HPDE6-E6E7 (cell line): ENCODE measurements at regions not wholly inside any gene's neighbourhood (a gene's known extent, or its start where the extent isn't known, plus 50 kb on each side); places are given as distances from the start of the nearest gene placed in this dataset.

Source experiments
- DNase-seq: peaks from one replicate; pipeline ENCODE4 v3.0.0; 2011; ENCODE audit warnings: missing footprints; ENCODE audit errors: extremely low spot score

DNA sequence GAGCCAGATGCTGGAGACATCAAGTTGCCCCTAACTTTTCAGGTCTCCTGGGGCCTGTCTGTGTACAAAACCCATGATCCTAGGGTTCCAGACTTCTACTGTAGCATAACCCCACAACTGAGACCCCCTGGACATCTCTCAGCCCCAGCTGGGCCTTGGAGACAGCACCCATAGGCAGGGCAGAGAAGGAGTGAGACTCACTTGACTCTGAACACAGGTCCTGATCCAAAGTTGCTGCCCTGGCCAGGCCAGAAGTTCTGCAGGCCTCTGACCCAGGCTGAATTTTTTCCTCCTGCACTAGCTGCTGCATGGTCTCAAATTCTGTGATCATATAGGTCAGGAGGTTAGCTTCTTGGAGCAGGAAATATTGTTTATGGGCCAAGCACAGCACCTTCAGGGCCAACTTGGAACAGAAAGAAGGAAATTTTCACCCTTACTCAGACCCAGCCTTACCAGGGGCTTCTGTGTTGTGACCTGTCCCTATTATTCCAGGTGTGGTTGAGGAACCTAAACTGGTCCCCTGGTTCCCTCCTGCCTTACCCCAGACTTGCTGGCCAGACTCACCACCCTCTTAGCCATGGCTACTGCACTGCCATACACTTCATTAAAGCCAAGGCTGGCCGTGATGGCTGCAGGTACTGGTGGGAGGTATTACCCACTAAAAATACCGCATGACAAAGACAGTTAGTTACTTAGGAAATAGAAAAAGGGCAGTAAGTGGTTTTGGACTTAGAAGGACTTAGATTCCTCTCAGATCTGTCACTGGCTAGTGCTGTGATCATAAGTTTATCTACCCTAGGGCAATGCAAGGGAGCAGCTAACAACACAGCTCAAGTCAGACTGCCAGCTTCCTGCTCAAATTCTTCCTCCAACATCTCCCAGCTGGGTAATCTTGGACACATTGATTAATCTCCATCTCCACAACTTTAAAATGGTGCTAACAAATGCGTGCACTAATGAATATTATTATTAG lies 2180.1 kb downstream of the TP53TG3F start:
- peak; percentile 42 for DNase-seq

GRCh38 chr16:35642322-35642835 lies 2183.0 kb downstream of the TP53TG3F start:
- no peak for DNase-seq

DNA sequence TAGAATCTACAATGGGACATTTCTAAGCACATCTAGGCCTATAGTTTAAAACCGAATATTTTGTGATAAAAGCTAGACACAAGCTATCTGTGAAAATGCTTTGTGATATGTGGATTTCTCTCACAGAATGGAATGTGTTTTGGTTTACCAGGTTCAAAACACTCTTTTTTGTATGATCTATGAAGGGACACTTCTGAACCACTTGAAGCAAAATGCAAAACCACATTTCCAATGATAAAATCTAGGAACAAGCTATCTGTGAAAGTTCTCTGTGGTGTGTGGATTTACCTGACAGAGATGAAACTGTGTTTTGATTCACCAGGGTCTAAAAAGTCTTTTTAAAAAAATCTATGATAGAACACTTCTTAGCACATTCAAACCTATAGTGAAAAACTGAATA lies 2192.4 kb downstream of the TP53TG3F start:
- DNase-seq: no peak

DNA sequence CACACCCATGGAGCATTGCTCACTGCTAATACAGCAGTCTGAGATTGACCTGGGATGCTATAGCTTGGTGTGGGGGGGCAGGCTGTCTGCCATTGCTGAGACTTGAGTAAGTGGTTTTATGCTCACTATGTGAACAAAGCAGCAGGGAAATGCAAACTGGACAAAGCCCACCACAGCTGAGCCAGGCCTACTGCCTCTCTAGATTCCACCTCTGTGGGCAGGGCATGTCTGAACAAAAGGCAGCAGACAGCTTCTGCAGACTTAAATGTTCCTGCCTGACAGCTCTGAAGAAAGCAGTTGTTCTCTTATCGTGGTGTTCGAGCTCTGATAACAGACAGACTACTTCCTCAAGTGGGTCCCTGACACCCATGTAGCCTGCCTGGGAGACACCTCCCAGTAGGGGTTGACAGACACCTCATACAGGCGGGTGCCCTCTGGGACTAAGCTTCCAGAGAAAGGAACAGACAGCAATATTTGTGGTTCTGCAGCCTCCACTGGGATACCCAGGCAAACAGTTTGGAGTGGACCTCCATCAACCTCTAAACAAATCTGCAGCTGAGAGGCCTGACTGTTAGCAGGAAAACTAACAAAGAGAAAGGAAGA lies 2204.8 kb downstream of the TP53TG3F start:
- no peak for DNase-seq

- DNase-seq: no peak
Measured at GRCh38 chr16:35685085-35685484, 2225.7 kb downstream of the TP53TG3F start.

DNA sequence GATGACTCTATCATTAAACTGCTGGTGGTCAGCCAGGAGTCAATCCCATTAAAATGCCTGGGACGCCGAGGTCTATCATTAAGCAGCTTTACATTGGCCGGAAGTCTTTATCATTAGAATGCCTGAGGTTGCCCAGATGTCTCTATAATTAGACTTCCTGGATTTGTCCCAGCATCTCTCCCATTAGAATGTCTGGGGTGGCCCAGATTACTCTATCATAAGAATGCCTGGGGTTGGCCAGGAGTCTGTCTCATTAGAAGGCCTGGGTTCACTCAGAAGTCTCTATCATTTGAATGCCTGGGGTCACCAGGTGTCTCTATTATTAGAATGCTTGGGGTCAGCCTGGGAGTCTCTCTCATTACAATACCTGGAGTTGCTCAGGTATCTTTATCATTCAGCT lies 2227.2 kb downstream of the TP53TG3F start:
- DNase-seq: no peak

GRCh38 chr16:35687071-35687470 lies 2227.7 kb downstream of the TP53TG3F start:
- DNase-seq: no peak

DNA sequence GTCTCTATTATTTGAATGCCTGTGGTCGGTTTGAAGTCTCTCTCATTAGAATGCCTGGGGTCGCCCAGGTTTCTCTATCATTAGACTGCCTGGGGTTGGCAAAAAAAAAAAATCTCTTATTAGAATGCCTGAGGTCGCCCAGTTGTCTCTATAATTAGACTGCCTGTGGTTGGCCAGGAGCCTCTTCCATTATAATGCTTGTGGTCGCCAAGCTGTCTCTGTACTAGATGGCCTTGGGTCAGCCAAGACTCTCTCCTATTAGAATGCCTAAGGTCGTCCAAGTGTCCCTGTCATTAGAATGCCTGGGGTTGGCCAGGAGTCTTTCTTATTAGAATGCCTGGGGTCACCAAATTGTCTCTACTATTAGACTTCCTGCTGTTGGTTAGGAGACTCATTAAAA lies 2228.4 kb downstream of the TP53TG3F start:
- no peak for DNase-seq

GRCh38 chr16:35689764-35690163 lies 2230.4 kb downstream of the TP53TG3F start:
- DNase-seq: no peak

DNA sequence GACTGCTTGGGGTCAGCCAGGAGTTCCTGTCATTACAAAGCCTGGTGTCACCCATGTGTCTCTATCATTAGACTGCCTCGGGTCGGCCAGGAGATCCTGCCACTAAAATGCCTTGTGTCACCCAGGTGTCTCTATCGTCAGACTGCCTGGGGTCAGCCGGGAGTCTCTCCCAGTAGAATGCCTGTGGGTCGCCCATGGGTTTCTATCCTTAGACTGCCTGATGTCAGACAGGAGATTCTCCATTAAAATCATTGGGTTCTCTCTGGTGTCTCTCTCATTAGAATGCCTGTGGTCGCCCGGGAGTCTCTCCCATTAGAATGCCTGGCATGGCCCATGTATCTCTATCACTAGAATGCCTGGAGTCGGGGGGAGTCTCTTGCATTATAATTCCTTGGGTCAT lies 2231.0 kb downstream of the TP53TG3F start:
- DNase-seq: no peak

DNA sequence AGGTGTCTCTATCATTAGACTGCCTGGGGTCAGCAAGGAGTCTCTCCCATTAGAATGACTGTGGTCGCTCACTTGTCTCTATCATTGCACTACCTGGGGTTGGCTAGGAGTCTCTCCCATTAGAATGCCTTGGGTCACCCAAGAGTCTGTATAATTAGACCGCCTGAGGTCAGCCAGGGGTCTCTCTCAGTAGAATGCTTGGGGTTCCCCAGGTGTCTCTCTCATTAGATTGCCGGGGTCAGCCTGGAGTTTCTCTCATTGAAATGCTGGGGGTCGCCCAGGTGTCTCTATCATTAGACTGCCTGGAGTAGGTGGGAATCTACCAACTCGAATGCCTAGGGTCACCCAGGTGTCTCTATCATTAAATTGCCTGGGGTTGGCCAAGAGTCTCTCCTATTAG lies 2231.6 kb downstream of the TP53TG3F start:
- DNase-seq: no peak

DNA sequence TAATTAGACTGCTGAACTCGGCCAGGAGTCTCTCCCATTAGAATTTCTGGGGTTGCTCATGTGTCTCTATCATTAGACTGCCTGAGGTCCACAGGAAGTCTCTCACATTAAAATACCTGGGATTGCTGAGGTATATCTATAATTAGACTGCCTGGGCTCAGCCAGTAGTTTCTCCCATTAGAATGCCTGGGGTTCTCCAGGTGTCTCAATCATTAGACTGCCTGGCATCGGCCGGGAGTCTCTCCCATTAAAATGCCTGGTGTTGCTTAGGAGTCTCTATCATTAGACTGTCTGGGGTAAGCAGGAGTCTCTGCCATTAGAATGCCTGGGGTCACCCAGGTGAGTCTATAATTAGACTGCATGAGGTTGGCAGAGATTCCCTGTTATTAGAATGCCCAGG lies 2233.4 kb downstream of the TP53TG3F start:
- no peak for DNase-seq

- no peak for DNase-seq
Measured at GRCh38 chr16:35706901-35707300, 2247.5 kb downstream of the TP53TG3F start.

- no peak for DNase-seq
Measured at GRCh38 chr16:35711435-35711834, 2252.0 kb downstream of the TP53TG3F start.

- DNase-seq: no peak
Measured at GRCh38 chr16:35711958-35712357, 2252.5 kb downstream of the TP53TG3F start.

GRCh38 chr16:35713762-35714650 lies 2254.6 kb downstream of the TP53TG3F start:
- no peak for DNase-seq

DNA sequence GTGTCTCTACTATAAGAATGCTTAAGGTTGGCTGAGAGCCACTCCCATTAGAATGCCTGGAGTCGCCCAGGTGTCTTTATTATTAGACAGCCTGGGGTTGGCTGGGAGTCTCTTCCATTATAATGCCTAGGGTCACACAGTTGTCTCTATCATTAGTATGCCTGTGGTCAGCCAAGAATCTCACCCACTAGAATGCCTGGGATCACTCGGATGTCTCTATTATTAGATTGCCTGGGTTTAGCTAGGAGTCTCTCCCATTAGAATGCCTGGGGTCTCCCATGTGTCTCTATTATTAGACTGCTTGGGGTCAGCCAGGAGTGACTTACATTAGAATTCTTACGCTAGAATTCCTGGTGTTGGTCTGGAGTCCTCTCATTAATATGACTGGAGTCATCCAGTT lies 2255.3 kb downstream of the TP53TG3F start:
- no peak for DNase-seq

- no peak for DNase-seq
Measured at GRCh38 chr16:35724551-35724950, 2265.1 kb downstream of the TP53TG3F start.

DNA sequence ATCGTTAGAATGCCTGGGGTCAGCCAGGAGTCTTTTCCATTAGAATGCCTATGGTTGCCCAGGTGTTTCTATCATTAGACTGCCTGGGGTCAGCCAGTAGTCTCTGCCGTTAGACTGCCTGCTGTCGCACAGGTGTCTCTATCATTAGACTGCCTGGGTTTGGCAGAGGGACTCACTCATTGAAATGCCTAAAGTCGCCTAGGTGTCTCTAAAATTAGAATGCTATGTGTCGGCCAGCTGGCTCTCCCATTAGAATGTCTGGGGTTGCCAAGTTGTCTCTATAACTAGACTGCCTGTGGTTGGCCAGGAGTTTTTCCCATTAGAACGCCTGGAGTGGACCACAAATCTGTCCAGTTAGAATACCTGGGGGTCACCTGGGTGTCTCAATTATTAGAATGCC lies 2266.5 kb downstream of the TP53TG3F start:
- no peak for DNase-seq

DNA sequence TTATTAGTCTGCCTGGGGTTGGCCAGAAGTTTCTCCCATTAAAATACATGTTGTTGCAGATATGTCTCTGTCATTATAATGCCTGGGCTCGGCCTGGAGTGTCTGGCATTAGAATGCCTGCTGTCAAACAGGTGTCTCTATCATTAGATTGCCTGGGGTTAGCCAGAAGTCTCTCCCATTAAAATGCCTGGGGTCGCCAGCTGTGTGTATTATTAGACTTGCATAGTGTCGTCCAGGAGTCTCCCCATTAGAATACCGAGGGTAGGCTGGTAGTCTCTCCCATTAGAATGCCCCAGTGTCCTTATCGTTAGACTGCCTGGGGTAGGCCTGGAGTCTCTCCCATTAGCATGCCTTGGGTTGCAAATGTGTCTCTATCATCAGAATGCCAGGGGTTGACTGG lies 2270.8 kb downstream of the TP53TG3F start:
- DNase-seq: no peak

DNA sequence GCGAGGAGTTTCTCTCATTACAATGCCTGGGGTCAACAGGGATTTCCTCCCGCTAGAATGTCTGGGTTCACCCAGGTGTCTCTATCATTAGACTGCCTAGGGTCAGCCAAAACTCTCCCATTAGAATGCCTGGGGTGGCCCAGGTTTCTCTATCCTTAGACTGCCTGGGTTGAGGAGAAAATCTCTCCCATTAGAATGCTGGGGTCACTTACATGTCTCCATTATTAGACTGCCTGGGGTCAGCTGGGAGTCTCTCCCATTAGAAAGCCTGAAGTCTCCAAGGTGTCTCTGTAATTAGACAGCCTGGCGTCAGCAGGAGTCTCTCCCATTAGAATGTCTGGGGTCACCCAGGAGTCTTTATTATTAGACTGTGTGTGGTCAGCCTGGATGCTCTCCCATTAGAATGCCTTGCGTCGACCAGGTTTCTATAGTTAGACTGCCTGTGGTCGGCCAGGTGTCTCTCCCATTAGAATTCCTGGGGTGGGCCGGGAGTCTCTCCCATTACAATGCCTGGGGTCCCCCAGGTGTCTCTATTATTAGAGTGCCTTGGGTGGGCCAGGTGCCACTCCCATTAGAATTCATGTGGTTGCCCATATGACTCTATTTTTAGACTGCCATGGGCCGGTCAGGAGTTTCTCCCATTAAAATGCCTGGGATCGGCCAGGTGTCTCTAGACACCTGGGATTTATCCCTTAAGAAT lies 2272.1 kb downstream of the TP53TG3F start:
- no peak for DNase-seq
